Suprapubic skin (tissue), 3 donors: ENCODE measurements at regions not wholly inside any gene's neighbourhood (a gene's known extent, or its start where the extent isn't known, plus 50 kb on each side); places are given as distances from the start of the nearest gene placed in this dataset.

Experiments
- POLR2A ChIP-seq, 2 donors: fragments of 450-650 bp; IDR thresholded peaks; one replicate each; pipeline ENCODE4 v1.6.1; 2017; ENCODE audit warnings: antibody characterized with exemption in 2 of 2, mild to moderate bottlenecking in 2 of 2, moderate library complexity in 2 of 2
- TF ChIP-seq, protein P1 (sequence below), 2 donors: fragments of 200-600 bp in 1 of 2; fragments of 450-650 bp in 1 of 2; sonication (generic) in 1 of 2; IDR thresholded peaks; one replicate each; pipeline ENCODE4 v1.5.1; 2016 to 2019; ENCODE audit warnings: antibody characterized with exemption in 2 of 2, mild to moderate bottlenecking in 1 of 2, moderate library complexity in 1 of 2

GRCh38 chr12:92223481-92223880 is 77.8 kb upstream of the BTG1 start:
- TF ChIP-seq, protein P1, sequence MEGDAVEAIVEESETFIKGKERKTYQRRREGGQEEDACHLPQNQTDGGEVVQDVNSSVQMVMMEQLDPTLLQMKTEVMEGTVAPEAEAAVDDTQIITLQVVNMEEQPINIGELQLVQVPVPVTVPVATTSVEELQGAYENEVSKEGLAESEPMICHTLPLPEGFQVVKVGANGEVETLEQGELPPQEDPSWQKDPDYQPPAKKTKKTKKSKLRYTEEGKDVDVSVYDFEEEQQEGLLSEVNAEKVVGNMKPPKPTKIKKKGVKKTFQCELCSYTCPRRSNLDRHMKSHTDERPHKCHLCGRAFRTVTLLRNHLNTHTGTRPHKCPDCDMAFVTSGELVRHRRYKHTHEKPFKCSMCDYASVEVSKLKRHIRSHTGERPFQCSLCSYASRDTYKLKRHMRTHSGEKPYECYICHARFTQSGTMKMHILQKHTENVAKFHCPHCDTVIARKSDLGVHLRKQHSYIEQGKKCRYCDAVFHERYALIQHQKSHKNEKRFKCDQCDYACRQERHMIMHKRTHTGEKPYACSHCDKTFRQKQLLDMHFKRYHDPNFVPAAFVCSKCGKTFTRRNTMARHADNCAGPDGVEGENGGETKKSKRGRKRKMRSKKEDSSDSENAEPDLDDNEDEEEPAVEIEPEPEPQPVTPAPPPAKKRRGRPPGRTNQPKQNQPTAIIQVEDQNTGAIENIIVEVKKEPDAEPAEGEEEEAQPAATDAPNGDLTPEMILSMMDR (IDR thresholded peaks at IDR 0.05) = no peak
- no peak for TF ChIP-seq POLR2A (IDR thresholded peaks at IDR 0.05)
